Esophagus muscularis mucosa (tissue), 4 donors: ENCODE measurements at regions not wholly inside any gene's neighbourhood (a gene's known extent, or its start where the extent isn't known, plus 50 kb on each side); places are given as distances from the start of the nearest gene placed in this dataset.

Experiments
- DNase-seq: peaks from one replicate; pipeline ENCODE4 v3.0.0-alpha.2; 2017; ENCODE audit errors: extremely low spot score
- H3K27ac ChIP-seq, 4 donors: fragments of 200-600 bp; sonication (generic); replicated peaks in 1 of 4; 1 replicate in 3 of 4; 2 replicates in 1 of 4; pipeline ENCODE4 v1.5.1; 2016 to 2019; ENCODE audit warnings: mild to moderate bottlenecking in 1 of 4
- H3K27me3 ChIP-seq, 4 donors: fragments of 200-600 bp; sonication (generic); one replicate each; pipeline versions ENCODE4 v1.5.1 to v1.6.0; 2016 to 2019
- H3K36me3 ChIP-seq, 4 donors: fragments of 200-600 bp; sonication (generic); one replicate each; pipeline ENCODE4 v1.5.1; 2016 to 2019
- H3K4me1 ChIP-seq, 4 donors: fragments of 200-600 bp; sonication (generic); one replicate each; pipeline ENCODE4 v1.5.1; 2016 to 2019
- H3K4me3 ChIP-seq, 4 donors: fragments of 200-600 bp; sonication (generic); 1 replicate in 2 of 4; 2 replicates in 2 of 4; pipeline ENCODE4 v1.5.1; 2016 to 2019; ENCODE audit warnings: mild to moderate bottlenecking in 4 of 4, moderate library complexity in 1 of 4
- H3K9me3 ChIP-seq, 4 donors: fragments of 200-600 bp; sonication (generic); 1 replicate in 3 of 4; 2 replicates in 1 of 4; pipeline ENCODE4 v1.5.1; 2016 to 2019
- CTCF ChIP-seq, 3 experiments: fragments of 200-600 bp in 2 of 3; fragments of 450-650 bp in 1 of 3; sonication (generic) in 2 of 3; IDR thresholded peaks; one replicate each; pipeline ENCODE4 v1.5.1; 2017 to 2019; ENCODE audit warnings: antibody characterized with exemption in 3 of 3, mild to moderate bottlenecking in 2 of 3, moderate library complexity in 1 of 3
- EP300 ChIP-seq: sonication (generic); formaldehyde crosslinking; IDR thresholded peaks from one replicate; pipeline ENCODE4 v1.6.1; 2017; ENCODE audit warnings: antibody characterized with exemption
- POLR2A ChIP-seq: fragments of 450-650 bp; IDR thresholded peaks from one replicate; pipeline ENCODE4 v1.6.1; 2017; ENCODE audit warnings: antibody characterized with exemption, moderate library complexity, mild to moderate bottlenecking, low read depth
- POLR2AphosphoS5 ChIP-seq, 2 donors: sonication (generic); formaldehyde crosslinking; IDR thresholded peaks; one replicate each; pipeline ENCODE4 v1.6.1; 2017; ENCODE audit warnings: antibody characterized with exemption in 2 of 2
- WGBS: methylation state at CpG from one replicate; pipeline ENCODE4 v1.1.5; 2018; 5-methylcytosine and 5-hydroxymethylcytosine counted together
- intact Hi-C: fragments of 100-400 bp; cut with DNase I; formaldehyde crosslinking; loops from one replicate; pipeline ENCODE4 v1.15.1; 2023

DNA sequence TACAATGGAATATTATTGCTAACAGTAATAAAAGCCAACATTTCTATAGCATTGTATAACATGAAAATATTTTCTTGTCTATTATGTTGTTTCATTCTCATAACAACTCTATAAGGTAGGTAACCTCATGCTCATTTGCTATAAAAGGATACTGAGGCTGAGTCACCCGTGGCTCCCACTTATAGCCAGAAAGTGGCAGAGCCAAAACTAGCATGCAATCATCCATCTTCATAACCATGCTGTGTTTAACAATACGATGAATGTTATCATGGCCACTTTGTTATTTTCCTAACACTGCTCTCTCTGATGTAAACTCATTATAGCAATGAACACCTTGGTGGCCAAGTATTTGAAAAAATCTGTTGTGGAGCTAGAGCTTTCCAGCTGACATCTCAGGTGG is 80.8 kb upstream of the JUN start:
- 58% methylated on average over 2 of the region's 2 CpGs for WGBS
- DNase-seq, result no peak
- no peak overlapping the region for H3K27ac ChIP-seq
- TF ChIP-seq POLR2A, result no peak
- TF ChIP-seq POLR2AphosphoS5 (IDR thresholded peaks at IDR 0.05), result no peak
- no peak for TF ChIP-seq CTCF (IDR thresholded peaks at IDR 0.05)
- no peaks in the 10 kb centered on the region for H3K27me3 ChIP-seq
- no peaks in the 10 kb centered on the region for H3K9me3 ChIP-seq
- no peak overlapping the region for H3K4me3 ChIP-seq
- no peaks in the 10 kb centered on the region for H3K4me1 ChIP-seq
- no peaks in the 10 kb centered on the region for H3K36me3 ChIP-seq
- intact Hi-C loops, result no loop called here

DNA sequence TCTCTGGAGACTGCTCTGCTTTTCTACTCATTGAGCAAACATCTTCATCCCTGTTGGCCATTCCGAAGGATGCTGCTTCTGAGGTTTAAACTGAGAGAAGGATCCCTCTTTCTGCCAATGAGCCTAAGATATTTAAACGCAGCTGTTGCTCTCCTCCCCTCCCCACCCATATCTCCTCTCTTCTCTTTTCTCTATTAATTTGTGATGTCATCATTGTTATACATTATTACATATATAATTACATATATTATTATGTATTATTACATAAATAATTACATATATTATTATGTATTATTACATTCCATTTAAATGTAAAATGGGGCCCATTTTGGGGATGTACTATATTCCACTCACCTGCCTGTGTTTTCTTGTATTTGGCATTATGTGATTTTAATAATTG is 82.7 kb upstream of the JUN start:
- Histone ChIP-seq H3K36me3 (no peaks in the 10 kb centered on the region), H3K4me3 (no peak overlapping the region), H3K27me3 (no peaks in the 10 kb centered on the region), H3K27ac (no peak overlapping the region), H3K4me1 (no peaks in the 10 kb centered on the region), H3K9me3 (no peaks in the 10 kb centered on the region)
- WGBS, result 98% methylated on average over 2 of the region's 2 CpGs
- TF ChIP-seq POLR2AphosphoS5 (IDR thresholded peaks at IDR 0.05), result no peak
- no peak for TF ChIP-seq EP300
- no peak for TF ChIP-seq POLR2A
- DNase-seq, result no peak
- intact Hi-C loops, result no loop called here

GRCh38 chr1:58869638-58870297 is 85.9 kb upstream of the JUN start:
- H3K4me1 ChIP-seq, result peaks cover 6 to 14% (median 10%) of the 10 kb centered on the region in 4 donors
- no peaks in the 10 kb centered on the region for H3K36me3 ChIP-seq
- H3K9me3 ChIP-seq, result no peaks in the 10 kb centered on the region
- 92% methylated on average over 3 of the region's 3 CpGs for WGBS
- intact Hi-C loops, result no loop called here
- H3K27me3 ChIP-seq, result no peaks in the 10 kb centered on the region
- H3K4me3 ChIP-seq, result no peak overlapping the region
- H3K27ac ChIP-seq, result no peak overlapping the region
- DNase-seq, result no peak
- TF ChIP-seq POLR2A (no peak), EP300 (no peak), CTCF (IDR thresholded peaks at IDR 0.05) (no peak), POLR2AphosphoS5 (IDR thresholded peaks at IDR 0.05) (no peak)

- intact Hi-C loops, result no loop called here
- H3K4me1 ChIP-seq, result peaks cover 12 to 19% (median 15%) of the 10 kb centered on the region in 4 donors
Observed at GRCh38 chr1:58870298-58870676, 86.4 kb upstream of the JUN start.

DNA sequence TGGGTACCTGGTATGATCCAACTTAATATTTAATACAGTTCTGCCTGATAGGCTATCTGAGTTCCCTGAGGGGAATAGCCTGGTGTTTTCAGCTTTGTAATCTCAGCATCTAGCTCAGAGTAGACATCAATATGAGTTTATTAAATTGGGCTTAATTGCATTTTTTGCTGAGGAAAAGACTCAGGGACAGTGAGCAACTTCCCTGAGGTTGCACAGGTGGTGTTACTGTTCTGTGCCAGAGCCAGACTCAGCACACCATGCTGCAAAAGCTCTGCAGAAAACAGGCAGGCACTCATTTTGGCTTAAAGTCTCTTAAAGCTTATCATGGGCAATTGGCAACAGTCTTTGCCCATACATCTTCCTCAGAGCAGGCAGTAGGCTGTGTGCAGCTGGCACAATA is 90.5 kb upstream of the JUN start:
- H3K9me3 ChIP-seq, result no peaks in the 10 kb centered on the region
- no peak for DNase-seq
- intact Hi-C loops, result no loop called here
- H3K4me3 ChIP-seq, result no peak overlapping the region
- peaks cover 14 to 23% (median 19%) of the 10 kb centered on the region in 4 donors for H3K4me1 ChIP-seq
- H3K27ac ChIP-seq, result peak overlapping the region; percentile 11 to 61 (median 32)
- no peak for TF ChIP-seq CTCF (IDR thresholded peaks at IDR 0.05)
- no peak for TF ChIP-seq EP300
- TF ChIP-seq POLR2AphosphoS5 (IDR thresholded peaks at IDR 0.05), result no peak
- TF ChIP-seq POLR2A, result no peak
- H3K27me3 ChIP-seq, result no peaks in the 10 kb centered on the region
- H3K36me3 ChIP-seq, result no peaks in the 10 kb centered on the region

More at GRCh38 chr1:58870298-58870676, 86.4 kb upstream of the JUN start:
- Histone ChIP-seq H3K9me3 (no peaks in the 10 kb centered on the region), H3K27me3 (no peaks in the 10 kb centered on the region), H3K27ac (no peak overlapping the region), H3K36me3 (no peaks in the 10 kb centered on the region), H3K4me3 (no peak overlapping the region)
- DNase-seq, result no peak
- 76% methylated on average over 2 of the region's 2 CpGs for WGBS
- TF ChIP-seq POLR2AphosphoS5 (IDR thresholded peaks at IDR 0.05), result no peak
- no peak for TF ChIP-seq EP300
- TF ChIP-seq CTCF (IDR thresholded peaks at IDR 0.05), result no peak
- no peak for TF ChIP-seq POLR2A
